NCI-H82 treated with DMSO at 0.1 percent for 48 hours (cell line): ENCODE measurements at regions not wholly inside any gene's neighbourhood (a gene's known extent, or its start where the extent isn't known, plus 50 kb on each side); places are given as distances from the start of the nearest gene placed in this dataset.
A peak's percentile ranks its signal among the peaks of the same experiment; 100 is the strongest.
"Not testable (repeated sequence)": the region's sequence is repeated elsewhere in the genome, so short reads cannot be mapped to it uniquely, and the experiment has no call there.

Experiments used
- DNase-seq: peaks from one replicate; lab custom pipeline; 2025; ENCODE audit not compliant: unreplicated experiment; lab: John Stamatoyannopoulos, UW

DNA sequence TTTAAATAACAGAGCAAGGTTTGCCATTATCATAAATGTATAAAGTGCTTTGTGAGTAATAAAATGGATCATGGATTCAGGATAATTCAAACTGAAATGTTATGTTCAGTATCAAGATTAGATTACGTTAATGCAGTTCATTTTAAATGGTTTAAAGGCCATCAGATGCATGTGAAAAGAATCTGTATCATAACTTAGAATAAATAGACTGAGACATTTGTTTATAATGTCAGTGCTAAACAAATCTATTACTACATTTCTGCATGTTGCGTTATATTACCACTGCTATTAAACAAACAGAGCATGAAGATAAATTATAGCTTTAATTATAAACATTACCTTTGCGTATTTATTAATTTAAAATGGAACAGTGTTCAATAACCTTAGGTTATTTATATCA is 160.2 kb downstream of the TOX3 start:
- no peak for DNase-seq

DNA sequence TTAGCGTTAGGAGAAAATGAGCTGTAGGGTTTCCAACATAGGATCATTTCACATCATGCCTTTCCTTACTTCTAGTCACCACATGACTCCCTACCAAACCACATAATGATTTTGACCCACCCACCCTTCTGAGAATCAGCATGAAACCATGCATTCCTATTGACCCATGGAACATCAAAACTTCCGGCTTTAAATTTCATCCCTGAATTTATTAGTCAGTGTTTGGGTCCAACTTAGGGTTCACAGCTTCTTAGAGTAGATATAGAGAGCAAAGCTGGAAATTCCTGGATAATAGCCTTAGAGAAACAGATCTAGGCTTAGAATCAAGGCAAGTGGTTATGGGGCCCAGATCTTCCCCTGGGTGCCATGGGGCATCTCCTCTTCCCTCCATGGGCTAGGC is 162.6 kb downstream of the TOX3 start:
- DNase-seq, result no peak

- DNase-seq, result peak; percentile 26
Measured at GRCh38 chr16:52383640-52384292, 163.2 kb downstream of the TOX3 start.

DNA sequence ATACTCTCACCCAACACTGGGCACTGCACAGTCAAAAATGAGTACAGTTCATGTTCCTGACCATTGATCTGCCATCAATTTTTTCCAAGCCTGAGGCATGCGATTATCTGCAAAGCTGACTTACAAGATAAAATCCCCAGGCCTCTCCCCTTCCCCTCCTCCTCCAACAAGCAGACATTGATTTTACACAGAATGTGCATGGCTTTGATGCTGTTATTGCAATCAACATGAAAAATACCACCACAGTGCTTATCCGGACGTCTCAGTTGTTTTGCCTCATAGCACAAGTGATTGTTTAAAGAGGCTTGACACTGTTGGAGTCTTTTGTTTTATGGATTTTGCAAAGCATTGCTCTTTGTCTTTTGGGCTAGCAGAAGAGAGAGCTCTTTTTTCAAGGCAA is 163.8 kb downstream of the TOX3 start:
- DNase-seq, result peak; percentile 35

- no peak for DNase-seq
Measured at GRCh38 chr16:52379551-52379950, 167.4 kb downstream of the TOX3 start.

GRCh38 chr16:52376676-52377280 is 170.2 kb downstream of the TOX3 start:
- DNase-seq, result no peak

GRCh38 chr16:52372313-52372712 is 174.6 kb downstream of the TOX3 start:
- no peak for DNase-seq

DNA sequence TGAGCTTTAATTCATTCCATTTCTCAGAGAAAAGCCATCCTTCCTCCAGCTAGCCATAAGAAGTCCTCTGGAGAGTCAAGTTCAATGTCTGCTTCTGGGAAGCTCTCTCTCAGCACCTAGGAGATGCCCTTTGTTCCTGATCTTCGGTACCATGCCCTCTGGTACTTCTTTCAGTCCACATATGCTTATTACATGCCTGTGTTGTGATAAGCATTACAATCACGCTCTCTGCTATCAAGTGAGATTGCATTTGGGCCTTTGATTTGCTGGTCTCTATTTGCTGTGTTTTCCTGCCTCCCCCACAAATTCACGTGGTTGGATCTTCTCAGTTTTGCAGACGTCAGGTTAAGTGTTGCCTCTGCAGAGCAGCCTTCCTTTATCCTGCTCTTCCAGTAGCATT is 178.1 kb downstream of the TOX3 start:
- no peak for DNase-seq

DNA sequence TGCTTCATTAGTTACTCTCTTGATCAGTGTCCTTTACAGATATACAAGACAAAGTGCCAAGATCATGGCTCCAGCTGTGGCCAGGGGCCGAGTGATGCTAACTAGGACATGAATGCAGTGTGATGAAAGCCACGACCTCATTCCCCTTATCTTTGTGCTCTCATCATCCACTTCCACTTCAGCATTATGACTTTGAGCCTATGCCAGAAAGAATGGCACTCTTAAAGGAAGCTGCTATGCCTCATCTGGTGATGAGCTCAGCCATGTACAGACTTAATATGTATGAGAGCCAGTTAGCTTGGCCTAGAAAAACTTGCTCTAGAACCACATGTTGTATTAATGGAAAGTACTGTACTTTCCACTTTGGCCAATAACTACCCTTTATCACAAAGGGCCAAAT is 179.1 kb downstream of the TOX3 start:
- DNase-seq, result no peak

DNA sequence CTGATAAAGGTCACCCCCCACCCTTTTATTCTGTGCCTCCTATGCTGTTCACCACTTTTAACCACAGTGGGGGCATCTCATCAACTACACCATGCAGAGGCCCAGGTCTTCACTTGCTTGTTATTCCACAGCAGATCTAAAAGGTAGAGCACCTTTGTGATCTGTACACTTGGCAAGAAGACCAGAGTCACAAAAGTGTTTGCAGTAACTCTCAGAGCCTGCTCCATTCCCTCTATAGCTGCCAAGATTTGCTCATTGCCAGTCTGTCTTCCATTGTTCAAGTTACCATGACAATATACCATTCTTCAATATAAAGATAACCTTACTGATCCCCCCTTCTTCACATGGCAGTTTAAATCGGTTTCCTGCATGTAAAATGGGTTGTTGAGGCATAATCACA is 180.0 kb downstream of the TOX3 start:
- no peak for DNase-seq

- DNase-seq, result no peak
Measured at GRCh38 chr16:52364500-52364899, 182.4 kb downstream of the TOX3 start.

- no peak for DNase-seq
Measured at GRCh38 chr16:52363082-52363481, 183.9 kb downstream of the TOX3 start.

- DNase-seq, result no peak
Measured at GRCh38 chr16:52357711-52358110, 189.2 kb downstream of the TOX3 start.

GRCh38 chr16:52353249-52353648 is 193.7 kb downstream of the TOX3 start:
- DNase-seq, result no peak

- DNase-seq, result no peak
Measured at GRCh38 chr16:52351451-52351850, 195.5 kb downstream of the TOX3 start.

- no peak for DNase-seq
Measured at GRCh38 chr16:52350031-52350642, 196.8 kb downstream of the TOX3 start.

- no peak for DNase-seq
Measured at GRCh38 chr16:52346709-52347108, 200.2 kb downstream of the TOX3 start.

- not testable (repeated sequence) for DNase-seq
Measured at GRCh38 chr16:52333673-52334072, 213.3 kb downstream of the TOX3 start.

DNA sequence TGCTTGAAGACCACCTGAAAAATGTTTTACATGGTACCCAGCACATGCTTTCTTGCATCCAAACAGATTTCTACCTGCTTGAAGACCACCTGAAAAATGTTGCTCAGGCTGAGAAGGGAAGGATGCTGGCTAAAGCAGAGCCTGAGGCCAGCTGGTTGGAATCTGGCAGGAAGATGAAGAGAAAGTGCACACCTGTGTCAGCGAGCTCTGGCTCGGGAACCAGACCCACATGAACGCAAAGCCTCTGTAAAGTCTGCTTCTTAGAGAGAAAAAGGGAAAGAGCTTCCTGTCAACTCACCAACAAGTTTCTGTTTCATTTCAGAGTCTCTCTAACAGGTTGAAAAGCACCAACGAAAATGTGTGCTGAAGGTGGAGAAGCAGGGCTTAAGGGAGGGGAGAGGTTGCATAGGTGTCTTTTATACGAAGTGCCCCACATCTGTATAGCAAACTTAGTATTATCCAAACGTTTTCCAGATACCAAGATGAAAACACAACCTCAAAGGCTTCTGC is 226.0 kb downstream of the TOX3 start:
- no peak for DNase-seq

GRCh38 chr16:52318302-52319009 is 228.5 kb downstream of the TOX3 start:
- no peak for DNase-seq

DNA sequence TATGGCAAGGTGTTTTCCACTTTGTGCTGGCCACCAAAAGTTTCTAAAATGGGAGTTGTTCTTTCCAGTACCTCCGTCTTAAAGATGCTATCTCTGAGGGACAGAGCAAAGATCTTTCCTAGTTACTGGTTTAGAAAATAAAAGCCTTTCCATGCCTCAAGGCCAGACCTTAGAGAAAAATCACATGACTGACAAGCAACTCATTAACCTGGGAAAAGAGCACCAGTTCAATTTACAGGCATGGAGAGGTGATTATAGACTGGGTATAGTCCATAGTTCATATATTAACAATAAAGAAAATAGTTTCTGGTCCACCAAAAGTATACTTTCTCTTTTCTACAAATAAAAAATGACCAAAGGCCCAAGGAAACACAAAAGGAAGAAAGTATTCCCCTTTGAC is 230.7 kb downstream of the TOX3 start:
- no peak for DNase-seq

GRCh38 chr16:52312716-52313115 is 234.2 kb downstream of the TOX3 start:
- DNase-seq, result no peak
